Esophagus (tissue), 2 donors: ENCODE measurements at regions not wholly inside any gene's neighbourhood (a gene's known extent, or its start where the extent isn't known, plus 50 kb on each side); places are given as distances from the start of the nearest gene placed in this dataset.
"Not testable (repeated sequence)": the region's sequence is repeated elsewhere in the genome, so short reads cannot be mapped to it uniquely, and the experiment has no call there.

Experiments
- H3K27ac ChIP-seq, 2 donors: one replicate each; pipeline ENCODE4 v1.5.1; 2013; ENCODE audit warnings: low read depth in 2 of 2, mild to moderate bottlenecking in 2 of 2, inconsistent platforms in 1 of 2, low read length in 1 of 2, moderate library complexity in 1 of 2
- H3K27me3 ChIP-seq, 2 donors: one replicate each; pipeline ENCODE4 v1.6.1; 2013; ENCODE audit warnings: low read length in 2 of 2, control low read depth in 1 of 2, mild to moderate bottlenecking in 1 of 2; ENCODE audit not compliant: insufficient read depth in 2 of 2, control insufficient read depth in 1 of 2
- H3K36me3 ChIP-seq, 2 donors: one replicate each; pipeline ENCODE4 v1.6.1; 2013; ENCODE audit warnings: low read length in 1 of 2; ENCODE audit not compliant: control insufficient read depth in 2 of 2, insufficient read depth in 2 of 2
- H3K4me1 ChIP-seq, 2 donors: one replicate each; pipeline ENCODE4 v1.6.1; 2013; ENCODE audit warnings: low read length in 1 of 2; ENCODE audit not compliant: control insufficient read depth in 2 of 2, insufficient read depth in 2 of 2
- H3K4me3 ChIP-seq, 2 donors: one replicate each; pipeline ENCODE4 v1.5.1; 2013; ENCODE audit warnings: low read length in 2 of 2, mild to moderate bottlenecking in 2 of 2, low read depth in 1 of 2, moderate library complexity in 1 of 2
- H3K9me3 ChIP-seq, 2 donors: one replicate each; pipeline ENCODE4 v1.6.1; 2013; ENCODE audit warnings: mild to moderate bottlenecking in 2 of 2, low read depth in 1 of 2, low read length in 1 of 2, moderate library complexity in 1 of 2; ENCODE audit not compliant: control insufficient read depth in 2 of 2, insufficient read depth in 1 of 2
- WGBS, 2 donors: extraction: QIAGEN DNeasy Blood & Tissue Kit; methylation state at CpG; one replicate each; pipeline ENCODE4 v1.1.7; 2013; 5-methylcytosine and 5-hydroxymethylcytosine counted together
- donor health status: healthy with polysubstance abuse.
- donor health status: Bipolar disorder and iron deficiency.

DNA sequence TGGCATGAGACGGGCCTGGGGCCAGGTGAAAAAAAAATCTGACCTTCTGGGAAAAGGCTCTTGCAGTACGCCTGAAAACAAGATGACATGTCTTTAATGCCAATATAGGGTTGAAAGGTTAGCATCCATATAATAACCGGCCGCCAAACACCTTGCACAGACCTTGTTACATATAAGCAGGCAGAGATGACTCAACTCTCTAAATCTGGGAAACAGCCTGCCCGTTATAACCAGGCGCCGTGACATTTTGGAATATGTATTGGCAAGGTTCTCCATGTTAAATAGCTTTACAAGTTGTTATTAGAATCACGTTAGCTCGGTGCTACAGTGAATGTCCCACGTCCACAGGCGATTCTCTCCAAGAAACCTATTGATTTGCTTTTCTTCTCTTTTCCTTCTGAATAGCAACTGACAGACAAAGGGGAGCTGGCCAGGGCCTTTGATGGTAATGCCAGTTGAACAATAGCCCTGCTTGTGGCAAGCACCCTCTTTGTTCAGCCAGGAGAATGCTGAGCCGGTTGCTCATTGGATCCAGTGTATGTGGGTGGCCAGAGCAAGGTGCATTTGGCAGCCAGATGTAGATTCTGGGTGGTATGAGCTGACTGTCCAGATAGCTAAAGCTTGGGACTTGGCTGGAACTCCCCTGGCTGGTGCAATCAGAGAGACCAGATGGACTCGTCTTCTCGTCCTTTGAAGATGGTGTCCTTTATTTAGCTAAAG lies 80.1 kb upstream of the AUTS2 start:
- 63 to 74% methylated on average over 14 of the region's 14 CpGs for WGBS, 2 donors
- H3K27ac ChIP-seq: no peak overlapping the region
- H3K9me3 ChIP-seq: peaks cover 0 to 2% of the 10 kb centered on the region in 2 donors
- no peaks in the 10 kb centered on the region for H3K36me3 ChIP-seq
- H3K4me3 ChIP-seq: no peak overlapping the region
- no peaks in the 10 kb centered on the region for H3K4me1 ChIP-seq
- no peaks in the 10 kb centered on the region for H3K27me3 ChIP-seq

DNA sequence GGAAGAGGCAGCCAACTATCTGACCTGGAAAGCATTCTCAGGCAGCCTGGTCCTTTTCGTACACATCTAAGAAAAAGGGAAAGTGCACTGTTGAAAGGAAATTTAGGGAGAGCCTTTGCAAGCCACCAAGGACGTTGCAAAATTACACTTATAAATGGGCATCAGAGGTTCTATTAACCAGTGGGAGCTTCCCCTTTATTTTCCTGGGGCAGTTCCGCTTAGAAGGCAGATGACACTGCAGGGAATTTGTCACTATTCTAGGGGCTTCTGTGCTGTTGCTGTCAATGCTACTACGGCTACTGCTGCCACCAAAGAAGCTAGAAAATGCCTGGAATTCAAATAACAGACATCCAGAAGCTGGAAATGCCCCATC lies 79.6 kb upstream of the AUTS2 start:
- WGBS, 2 donors: 61 to 70% methylated on average over 4 of the region's 4 CpGs
- H3K9me3 ChIP-seq: peaks cover 0 to 2% of the 10 kb centered on the region in 2 donors
- no peak overlapping the region for H3K27ac ChIP-seq
- H3K27me3 ChIP-seq: no peaks in the 10 kb centered on the region
- H3K4me1 ChIP-seq: no peaks in the 10 kb centered on the region
- H3K36me3 ChIP-seq: no peaks in the 10 kb centered on the region
- no peak overlapping the region for H3K4me3 ChIP-seq

DNA sequence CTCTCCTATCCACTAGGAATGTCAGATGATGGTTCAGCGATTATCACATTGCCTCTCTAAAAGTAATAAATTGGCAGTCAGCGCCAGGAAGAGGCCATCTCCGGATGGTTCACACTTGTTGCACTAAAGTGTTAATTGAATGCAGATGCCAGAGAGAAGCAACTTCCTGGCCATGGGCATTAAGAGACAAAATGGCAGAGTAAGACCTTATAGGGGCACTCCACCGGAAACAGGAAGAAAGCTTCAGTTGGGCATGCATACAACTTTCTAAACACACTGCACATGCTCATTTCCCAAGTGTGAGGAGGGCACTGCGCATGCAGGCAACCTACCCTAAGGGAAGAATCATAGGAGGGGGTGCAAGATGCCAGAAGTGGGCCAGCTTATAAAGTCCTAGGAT lies 71.7 kb upstream of the AUTS2 start:
- H3K27me3 ChIP-seq: no peaks in the 10 kb centered on the region
- no peaks in the 10 kb centered on the region for H3K9me3 ChIP-seq
- no peaks in the 10 kb centered on the region for H3K36me3 ChIP-seq
- no peaks in the 10 kb centered on the region for H3K4me1 ChIP-seq
- 79 to 84% methylated on average over 5 of the region's 5 CpGs for WGBS, 2 donors
- no peak overlapping the region for H3K4me3 ChIP-seq
- no peak overlapping the region for H3K27ac ChIP-seq

DNA sequence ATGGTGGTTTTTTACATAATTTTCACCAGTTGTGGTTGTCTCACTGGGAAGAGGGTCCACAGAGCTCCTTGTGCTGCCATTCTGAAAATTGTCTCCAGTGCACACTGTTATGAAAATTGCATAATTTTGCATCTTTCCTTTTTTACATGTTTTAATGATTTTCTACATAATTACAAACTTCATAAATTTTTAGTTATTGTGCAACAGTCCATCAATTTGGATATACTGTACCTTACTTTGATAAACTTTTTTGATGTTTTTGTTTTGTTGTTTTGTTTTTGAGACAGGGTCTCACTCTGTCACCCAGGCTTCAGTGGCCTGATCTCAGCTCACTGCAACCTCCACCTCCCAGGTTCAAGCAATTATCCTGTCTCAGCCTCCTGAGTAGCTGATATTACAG lies 70.6 kb upstream of the AUTS2 start:
- no peaks in the 10 kb centered on the region for H3K9me3 ChIP-seq
- no peaks in the 10 kb centered on the region for H3K4me1 ChIP-seq
- no peak overlapping the region for H3K27ac ChIP-seq
- no peak overlapping the region for H3K4me3 ChIP-seq
- no peaks in the 10 kb centered on the region for H3K36me3 ChIP-seq
- H3K27me3 ChIP-seq: no peaks in the 10 kb centered on the region

DNA sequence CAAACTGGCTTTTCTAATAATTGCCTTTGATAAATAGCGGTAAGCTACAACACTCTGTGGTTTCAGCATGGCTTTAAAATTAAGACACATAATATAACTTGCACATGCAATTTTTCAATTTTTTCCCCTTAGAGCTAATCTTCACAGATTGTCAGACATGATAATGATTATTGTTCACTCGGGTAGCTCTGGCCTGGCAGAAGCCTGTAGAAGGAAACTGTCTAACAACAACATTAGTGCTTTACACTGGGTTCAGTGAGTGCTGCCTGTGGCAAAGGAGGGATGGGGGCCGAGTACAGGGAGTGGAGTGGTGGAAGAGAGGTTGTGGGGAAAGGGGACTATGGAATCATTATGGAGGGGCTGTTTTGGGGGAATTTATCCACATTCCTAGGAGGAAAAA lies 67.2 kb upstream of the AUTS2 start:
- WGBS, 2 donors: 75 to 84% methylated on average over 3 of the region's 3 CpGs
- H3K27me3 ChIP-seq: no peaks in the 10 kb centered on the region
- H3K36me3 ChIP-seq: no peaks in the 10 kb centered on the region
- H3K9me3 ChIP-seq: no peaks in the 10 kb centered on the region
- no peaks in the 10 kb centered on the region for H3K4me1 ChIP-seq
- H3K4me3 ChIP-seq: no peak overlapping the region
- H3K27ac ChIP-seq: no peak overlapping the region

DNA sequence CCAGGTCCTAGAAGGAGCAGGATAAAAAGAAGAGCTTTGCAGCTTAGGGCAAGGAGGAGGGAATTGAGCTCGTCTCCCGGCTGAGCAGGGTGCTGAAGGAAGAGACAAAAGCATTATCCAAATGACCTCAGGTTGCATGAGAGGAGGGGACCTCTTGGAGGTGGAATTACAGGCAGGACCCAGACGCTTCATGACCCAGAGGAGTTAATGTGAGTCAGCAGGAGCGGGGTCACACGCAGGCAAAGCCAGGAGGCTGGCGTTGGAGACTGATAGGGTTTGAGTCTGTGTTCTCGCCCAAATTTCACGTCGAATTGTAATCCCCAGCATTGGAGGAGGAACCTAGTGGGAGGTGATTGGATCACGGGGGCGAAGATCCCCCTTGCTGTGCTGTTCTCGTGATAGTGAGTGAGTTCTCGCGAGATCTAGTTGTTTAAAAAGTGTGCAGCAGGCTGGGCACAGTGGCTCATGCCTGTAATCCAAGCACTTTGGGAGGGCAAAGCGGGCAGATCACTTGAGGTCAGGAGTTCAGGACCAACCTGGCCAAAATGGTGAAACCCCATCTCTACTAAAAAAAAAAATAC lies 63.7 kb upstream of the AUTS2 start:
- no peak overlapping the region for H3K27ac ChIP-seq
- no peaks in the 10 kb centered on the region for H3K36me3 ChIP-seq
- H3K9me3 ChIP-seq: no peaks in the 10 kb centered on the region
- no peak overlapping the region for H3K4me3 ChIP-seq
- 65 to 86% methylated on average over 15 of the region's 15 CpGs for WGBS, 2 donors
- H3K27me3 ChIP-seq: no peaks in the 10 kb centered on the region
- H3K4me1 ChIP-seq: no peaks in the 10 kb centered on the region

DNA sequence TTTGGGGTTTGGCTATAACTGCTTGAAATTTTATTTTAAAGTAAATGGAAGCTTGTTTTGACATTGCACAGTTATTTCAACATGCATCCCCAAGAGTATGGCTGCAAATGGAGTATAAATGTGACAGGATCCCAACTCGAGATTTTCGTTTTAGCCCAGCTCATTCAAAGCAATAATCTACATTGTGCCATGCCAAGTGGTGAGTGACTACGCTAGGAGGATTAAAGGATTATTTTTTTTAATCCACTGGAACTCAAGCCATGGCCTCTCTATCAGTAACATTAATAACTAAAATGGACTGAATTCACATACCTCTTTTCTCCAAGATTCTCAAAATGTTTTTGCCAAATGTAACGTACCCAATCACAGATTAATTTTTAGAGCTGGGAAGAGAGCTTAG lies 60.6 kb upstream of the AUTS2 start:
- Histone ChIP-seq H3K36me3 (no peaks in the 10 kb centered on the region), H3K27me3 (peaks cover 4% of the 10 kb centered on the region in 2 donors), H3K9me3 (no peaks in the 10 kb centered on the region), H3K4me1 (no peaks in the 10 kb centered on the region), H3K4me3 (no peak overlapping the region), H3K27ac (no peak overlapping the region)
- WGBS, 2 donors: 33 to 56% methylated on average over 4 of the region's 4 CpGs

DNA sequence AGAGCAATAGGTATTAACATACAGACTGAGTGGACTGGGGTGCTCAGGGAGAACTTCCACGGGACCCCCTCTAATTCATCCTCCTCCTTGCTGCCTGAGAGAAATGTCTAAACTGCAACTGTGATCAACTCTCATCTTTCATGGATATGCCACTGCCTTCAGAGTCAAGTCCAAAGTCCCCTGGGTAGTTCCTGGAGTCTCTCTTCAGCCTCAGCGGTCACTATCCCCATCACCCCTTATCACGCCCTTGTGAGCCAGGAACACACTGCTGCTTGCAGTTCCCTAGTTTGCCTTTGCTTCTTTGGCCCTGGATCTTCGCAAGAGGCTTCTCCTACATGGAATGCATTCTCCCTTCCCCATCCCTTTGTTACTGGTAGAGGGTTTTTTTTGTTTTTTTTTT lies 58.7 kb upstream of the AUTS2 start:
- no peaks in the 10 kb centered on the region for H3K36me3 ChIP-seq
- H3K9me3 ChIP-seq: no peaks in the 10 kb centered on the region
- no peaks in the 10 kb centered on the region for H3K4me1 ChIP-seq
- no peak overlapping the region for H3K4me3 ChIP-seq
- H3K27ac ChIP-seq: no peak overlapping the region
- H3K27me3 ChIP-seq: peaks cover 4% of the 10 kb centered on the region in 2 donors
- WGBS, 2 donors: 82 to 86% methylated on average over 4 of the region's 4 CpGs

DNA sequence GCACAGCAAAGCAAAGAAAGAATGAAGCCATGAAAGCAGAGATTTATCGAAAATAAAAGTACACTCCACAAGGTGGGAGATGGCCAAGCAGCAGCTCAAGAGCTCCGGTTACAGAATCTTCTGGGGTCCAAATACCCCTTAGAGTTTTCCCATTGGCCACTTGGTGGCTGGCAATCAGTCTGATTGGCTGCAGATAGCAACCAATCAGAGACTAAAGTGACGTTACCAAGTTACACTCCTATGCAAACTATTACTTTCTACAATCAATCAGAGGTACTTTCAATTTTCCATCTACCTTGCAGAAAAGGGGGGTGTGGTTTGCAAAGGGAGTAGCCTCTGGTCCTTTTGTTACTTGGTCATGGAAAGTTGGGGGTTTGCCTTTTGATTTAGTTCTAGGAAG lies 58.0 kb upstream of the AUTS2 start:
- H3K27me3 ChIP-seq: peaks cover 4% of the 10 kb centered on the region in 2 donors
- H3K36me3 ChIP-seq: no peaks in the 10 kb centered on the region
- H3K9me3 ChIP-seq: no peaks in the 10 kb centered on the region
- H3K4me1 ChIP-seq: no peaks in the 10 kb centered on the region
- H3K27ac ChIP-seq: no peak overlapping the region
- no peak overlapping the region for H3K4me3 ChIP-seq
- 84 to 94% methylated on average over 3 of the region's 3 CpGs for WGBS, 2 donors

DNA sequence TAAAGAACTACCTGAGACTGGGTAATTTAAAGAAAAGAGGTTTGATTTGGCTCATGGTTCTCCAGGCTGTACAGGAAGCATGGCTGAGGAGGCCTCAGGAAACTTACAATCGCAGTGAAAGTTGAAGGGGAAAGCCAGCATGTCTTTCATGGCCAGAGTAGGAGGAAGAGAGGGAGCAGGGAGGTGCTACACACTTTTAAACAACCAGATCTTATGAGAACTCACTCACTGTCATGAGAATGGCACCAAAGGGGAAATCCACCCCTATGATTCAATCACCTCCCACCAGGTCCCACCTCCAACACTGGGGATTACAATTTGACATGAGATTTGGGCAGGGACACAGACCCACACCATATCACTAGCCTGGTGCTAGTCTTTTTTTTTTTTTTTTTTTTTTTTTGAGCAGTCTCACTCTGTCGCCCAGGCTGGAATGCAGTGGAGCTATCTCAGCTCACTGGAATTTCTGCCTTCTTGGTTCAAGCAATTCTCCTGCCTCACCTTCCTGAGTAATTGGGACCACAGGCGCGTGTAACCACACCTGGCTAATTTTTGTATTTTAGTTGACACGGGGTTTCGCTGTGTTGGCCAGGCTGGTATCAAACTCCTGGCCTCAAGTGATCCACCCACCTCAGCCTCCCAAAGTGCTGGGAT lies 56.4 kb upstream of the AUTS2 start:
- not testable (repeated sequence) for H3K36me3 ChIP-seq, H3K9me3 ChIP-seq, H3K27me3 ChIP-seq, H3K4me3 ChIP-seq, H3K27ac ChIP-seq, H3K4me1 ChIP-seq
- WGBS, 2 donors: 81 to 93% methylated on average over 6 of the region's 6 CpGs
